PC-9 (cell line): ENCODE measurements at regions not wholly inside any gene's neighbourhood (a gene's known extent, or its start where the extent isn't known, plus 50 kb on each side); places are given as distances from the start of the nearest gene placed in this dataset.

Source experiments
- BruUV-seq: library from RNA; stranded (reverse); fragments of 400-500 nt; replicated peaks from 2 replicates; lab custom pipeline; 2021; lab: Mats Ljungman, UMichigan
- CTCF ChIA-PET: fragments of 300-600 bp; sonication (Branson Sonifier 250); formaldehyde crosslinking; loops from one replicate; lab custom pipeline; 2022; ENCODE audit warnings: antibody characterized with exemption; lab: Charles Lee
- POLR2A ChIA-PET: fragments of 300-600 bp; sonication (Branson Sonifier 250); formaldehyde crosslinking; loops from one replicate; lab custom pipeline; 2022; ENCODE audit warnings: antibody characterized with exemption; ENCODE audit not compliant: unreplicated experiment; lab: Charles Lee
- DNase-seq, 2 experiments: peaks; one replicate each; pipeline versions ENCODE4 v3.0.0 to v3.0.0-alpha.2; 2015 to 2022; ENCODE audit warnings: mixed read lengths in 1 of 2
- H2AFZ ChIP-seq: fragments of 200-600 bp; sonication (generic); 2 replicates; pipeline ENCODE4 v1.8.1; 2017; ENCODE audit warnings: antibody characterized with exemption
- H3F3A ChIP-seq: fragments of 200-600 bp; sonication (generic); 2 replicates; pipeline ENCODE4 v1.8.1; 2017; ENCODE audit warnings: antibody characterized with exemption, mild to moderate bottlenecking, low read depth; ENCODE audit not compliant: insufficient read depth
- H3K27ac ChIP-seq: fragments of 200-600 bp; sonication (generic); 2 replicates; pipeline ENCODE4 v1.6.1; 2016; ENCODE audit warnings: mixed run types
- H3K27me3 ChIP-seq: fragments of 200-600 bp; sonication (generic); 2 replicates; pipeline ENCODE4 v1.6.1; 2016; ENCODE audit warnings: low read depth, mixed run types; ENCODE audit not compliant: insufficient read depth
- H3K36me3 ChIP-seq: fragments of 200-600 bp; sonication (generic); 2 replicates; pipeline ENCODE4 v1.6.1; 2016; ENCODE audit warnings: low read depth, mixed run types
- H3K4me1 ChIP-seq: fragments of 200-600 bp; sonication (generic); replicated peaks from 2 replicates; pipeline ENCODE4 v1.6.1; 2016; ENCODE audit warnings: mixed run types; ENCODE audit not compliant: insufficient read depth
- H3K4me2 ChIP-seq: fragments of 200-600 bp; sonication (generic); 2 replicates; pipeline ENCODE4 v1.6.1; 2017; ENCODE audit warnings: mixed run types
- H3K4me3 ChIP-seq: fragments of 200-600 bp; sonication (generic); 2 replicates; pipeline ENCODE4 v1.6.1; 2016; ENCODE audit warnings: mixed run types
- H3K79me2 ChIP-seq: fragments of 200-600 bp; sonication (generic); 2 replicates; pipeline ENCODE4 v1.6.1; 2017; ENCODE audit warnings: low read depth, mixed run types
- H3K9me2 ChIP-seq: fragments of 200-600 bp; sonication (generic); 2 replicates; pipeline ENCODE4 v1.8.1; 2017; ENCODE audit warnings: mild to moderate bottlenecking; ENCODE audit not compliant: insufficient read depth
- H3K9me3 ChIP-seq: fragments of 200-600 bp; sonication (generic); 2 replicates; pipeline ENCODE4 v1.8.1; 2016; ENCODE audit warnings: low read depth; ENCODE audit not compliant: insufficient read depth
- H4K20me1 ChIP-seq: fragments of 200-600 bp; sonication (generic); 2 replicates; pipeline ENCODE4 v1.8.1; 2017; ENCODE audit not compliant: insufficient read depth
- CTCF ChIP-seq: fragments of 200-600 bp; sonication (generic); conservative IDR thresholded peaks from 2 replicates; pipeline ENCODE4 v1.6.1; 2017; ENCODE audit warnings: mixed run types, antibody characterized with exemption, mild to moderate bottlenecking, moderate library complexity
- EZH2 ChIP-seq: fragments of 200-600 bp; sonication (generic); IDR thresholded peaks from 2 replicates; pipeline ENCODE4 v1.8.0; 2017; ENCODE audit warnings: antibody characterized with exemption, low read depth
- intact Hi-C: fragments of 100-400 bp; cut with micrococcal nuclease; formaldehyde crosslinking; loops from one replicate; pipeline ENCODE4 v1.10.0; 2022; ENCODE audit not compliant: unreplicated experiment

GRCh38 chr11:37788141-37788877 is 1190.3 kb upstream of the RAG2 start:
- H4K20me1 ChIP-seq, result no peaks in the 10 kb centered on the region
- H3F3A ChIP-seq, result no peaks in the 10 kb centered on the region
- no peaks in the 10 kb centered on the region for H3K27me3 ChIP-seq
- H3K4me3 ChIP-seq, result no peak overlapping the region
- no TSS peak for BruUV-seq
- no peak for DNase-seq
- TF ChIP-seq CTCF (no peak), EZH2 (no peak)
- no peak overlapping the region for H3K4me2 ChIP-seq
- ChIA-PET POLR2A (no interaction called here), CTCF (no interaction called here)
- no peak overlapping the region for H2AFZ ChIP-seq
- no peaks in the 10 kb centered on the region for H3K9me2 ChIP-seq
- intact Hi-C loops, result no loop called here
- no peaks in the 10 kb centered on the region for H3K36me3 ChIP-seq
- H3K79me2 ChIP-seq, result no peaks in the 10 kb centered on the region
- H3K4me1 ChIP-seq, result no peaks in the 10 kb centered on the region
- no peak overlapping the region for H3K27ac ChIP-seq
- peaks cover 5% of the 10 kb centered on the region; the same call in 1 of the 2 replicates for H3K9me3 ChIP-seq

- Histone ChIP-seq H3K27ac (no peak overlapping the region), H3F3A (no peaks in the 10 kb centered on the region), H3K4me1 (no peaks in the 10 kb centered on the region), H2AFZ (no peak overlapping the region), H3K27me3 (no peaks in the 10 kb centered on the region), H3K4me2 (no peak overlapping the region), H3K36me3 (no peaks in the 10 kb centered on the region), H3K9me3 (peaks cover 5% of the 10 kb centered on the region; the same call in 1 of the 2 replicates), H3K79me2 (no peaks in the 10 kb centered on the region), H4K20me1 (no peaks in the 10 kb centered on the region), H3K4me3 (no peak overlapping the region), H3K9me2 (no peaks in the 10 kb centered on the region)
- TF ChIP-seq EZH2, result no peak
- TF ChIP-seq CTCF, result no peak
- no TSS peak for BruUV-seq
- intact Hi-C loops, result no loop called here
- no peak for DNase-seq
- CTCF ChIA-PET, result no interaction called here
- POLR2A ChIA-PET, result no interaction called here
These were observed 1188.2 kb upstream of the RAG2 start for GRCh38 chr11:37786214-37786755.

GRCh38 chr11:37774441-37774840 is 1176.4 kb upstream of the RAG2 start:
- POLR2A ChIA-PET, result no interaction called here
- Histone ChIP-seq H3K27ac (no peak overlapping the region), H4K20me1 (no peaks in the 10 kb centered on the region), H3K9me3 (no peaks in the 10 kb centered on the region), H3K79me2 (no peaks in the 10 kb centered on the region), H3K4me1 (no peaks in the 10 kb centered on the region), H3K36me3 (no peaks in the 10 kb centered on the region), H3K27me3 (no peaks in the 10 kb centered on the region), H2AFZ (no peak overlapping the region), H3K4me2 (no peak overlapping the region), H3F3A (no peaks in the 10 kb centered on the region), H3K9me2 (no peaks in the 10 kb centered on the region), H3K4me3 (no peak overlapping the region)
- DNase-seq, result no peak
- intact Hi-C loops, result no loop called here
- BruUV-seq, result no TSS peak
- TF ChIP-seq CTCF (no peak), EZH2 (no peak)
- CTCF ChIA-PET, result no interaction called here
